Prostate gland (tissue), 2 donors: ENCODE measurements at regions not wholly inside any gene's neighbourhood (a gene's known extent, or its start where the extent isn't known, plus 50 kb on each side); places are given as distances from the start of the nearest gene placed in this dataset.
"Not testable (repeated sequence)": the region's sequence is repeated elsewhere in the genome, so short reads cannot be mapped to it uniquely, and the experiment has no call there.

ENCODE experiments used
- DNase-seq: peaks from one replicate; pipeline ENCODE4 v3.0.0-alpha.2; 2019; ENCODE audit warnings: low spot score
- H3K27ac ChIP-seq, 2 donors: fragments of 200-600 bp; sonication (generic); 2 replicates each; pipeline ENCODE4 v1.5.1; 2017 to 2019
- H3K27me3 ChIP-seq: fragments of 200-600 bp; sonication (generic); replicated peaks from 2 replicates; pipeline ENCODE4 v1.5.1; 2019; ENCODE audit not compliant: insufficient read depth
- H3K36me3 ChIP-seq, 2 donors: fragments of 200-600 bp; sonication (generic); 1 replicate in 1 of 2; 2 replicates in 1 of 2; pipeline versions ENCODE4 v1.5.1 to v1.8.1; 2017 to 2019
- H3K4me1 ChIP-seq: fragments of 200-600 bp; sonication (generic); replicated peaks from 2 replicates; pipeline ENCODE4 v1.5.1; 2019
- H3K4me3 ChIP-seq, 2 donors: fragments of 200-600 bp; sonication (generic); 2 replicates each; pipeline ENCODE4 v1.5.1; 2017 to 2019
- H3K9me3 ChIP-seq: fragments of 200-600 bp; sonication (generic); 2 replicates; pipeline ENCODE4 v1.5.1; 2017
- CTCF ChIP-seq, 4 experiments: fragments of 200-600 bp in 2 of 4; fragments of 450-650 bp in 2 of 4; sonication (generic) in 2 of 4; IDR thresholded peaks; 1 replicate in 3 of 4; 2 replicates in 1 of 4; pipeline ENCODE4 v1.5.1; 2016 to 2019; ENCODE audit warnings: antibody characterized with exemption in 4 of 4, mild to moderate bottlenecking in 2 of 4, moderate library complexity in 2 of 4
- POLR2A ChIP-seq: fragments of 450-650 bp; IDR thresholded peaks from one replicate; pipeline ENCODE4 v1.6.1; 2016; ENCODE audit warnings: antibody characterized with exemption, mild to moderate bottlenecking
- POLR2AphosphoS5 ChIP-seq: sonication (generic); formaldehyde crosslinking; IDR thresholded peaks from one replicate; pipeline ENCODE4 v1.6.1; 2017; ENCODE audit warnings: antibody characterized with exemption
- WGBS: methylation state at CpG from one replicate; pipeline ENCODE4 v1.1.5; 2018; 5-methylcytosine and 5-hydroxymethylcytosine counted together
- intact Hi-C: fragments of 100-400 bp; cut with DNase I; formaldehyde crosslinking; loops from one replicate; pipeline ENCODE4 v1.14.2; 2022

GRCh38 chr17:27105636-27106035 lies 188.3 kb upstream of the WSB1 start:
- Histone ChIP-seq H3K36me3 (no peaks in the 10 kb centered on the region), H3K4me1 (no peaks in the 10 kb centered on the region), H3K27me3 (no peaks in the 10 kb centered on the region), H3K9me3 (no peaks in the 10 kb centered on the region), H3K4me3 (no peak overlapping the region), H3K27ac (no peak overlapping the region)
- intact Hi-C loops: no loop called here
- 65% methylated on average over 3 of the region's 3 CpGs for WGBS
- DNase-seq: no peak
- TF ChIP-seq CTCF (IDR thresholded peaks at IDR 0.05): no peak
- no peak for TF ChIP-seq POLR2AphosphoS5
- no peak for TF ChIP-seq POLR2A

- H3K27me3 ChIP-seq: no peaks in the 10 kb centered on the region
- no peak overlapping the region for H3K27ac ChIP-seq
- H3K9me3 ChIP-seq: no peaks in the 10 kb centered on the region
- no peaks in the 10 kb centered on the region for H3K4me1 ChIP-seq
- no peak overlapping the region for H3K4me3 ChIP-seq
- intact Hi-C loops: no loop called here
- DNase-seq: no peak
- TF ChIP-seq CTCF (IDR thresholded peaks at IDR 0.05) (no peak), POLR2A (no peak), POLR2AphosphoS5 (no peak)
- WGBS: 54% methylated on average over 2 of the region's 2 CpGs
- H3K36me3 ChIP-seq: no peaks in the 10 kb centered on the region
These were observed 187.4 kb upstream of the WSB1 start for GRCh38 chr17:27106347-27106981.

- TF ChIP-seq POLR2A: no peak
- TF ChIP-seq CTCF (IDR thresholded peaks at IDR 0.05): no peak
- no peak for TF ChIP-seq POLR2AphosphoS5
- Histone ChIP-seq H3K27ac (no peak overlapping the region), H3K9me3 (no peaks in the 10 kb centered on the region), H3K4me3 (no peak overlapping the region), H3K4me1 (no peaks in the 10 kb centered on the region), H3K36me3 (no peaks in the 10 kb centered on the region), H3K27me3 (no peaks in the 10 kb centered on the region)
- intact Hi-C loops: no loop called here
- 67% methylated on average over 2 of the region's 2 CpGs for WGBS
- DNase-seq: no peak
These were observed 186.9 kb upstream of the WSB1 start for GRCh38 chr17:27106982-27107360.

GRCh38 chr17:27107386-27108328 lies 186.3 kb upstream of the WSB1 start:
- H3K27ac ChIP-seq, DNase-seq, H3K4me3 ChIP-seq, intact Hi-C loops, H3K27me3 ChIP-seq, H3K36me3 ChIP-seq, H3K4me1 ChIP-seq, H3K9me3 ChIP-seq: not testable (repeated sequence)
- WGBS: 59% methylated on average over 2 of the region's 2 CpGs

- no peak overlapping the region for H3K27ac ChIP-seq
- no peaks in the 10 kb centered on the region for H3K36me3 ChIP-seq
- DNase-seq: no peak
- TF ChIP-seq POLR2AphosphoS5 (no peak), POLR2A (no peak), CTCF (IDR thresholded peaks at IDR 0.05) (no peak)
- no peaks in the 10 kb centered on the region for H3K9me3 ChIP-seq
- H3K27me3 ChIP-seq: no peaks in the 10 kb centered on the region
- intact Hi-C loops: no loop called here
- no peak overlapping the region for H3K4me3 ChIP-seq
- no peaks in the 10 kb centered on the region for H3K4me1 ChIP-seq
These were observed 184.6 kb upstream of the WSB1 start for GRCh38 chr17:27109346-27109745.
